Type B pancreatic cell (in vitro differentiated cells): ENCODE measurements at regions not wholly inside any gene's neighbourhood (a gene's known extent, or its start where the extent isn't known, plus 50 kb on each side); places are given as distances from the start of the nearest gene placed in this dataset.
"Not testable (repeated sequence)": the region's sequence is repeated elsewhere in the genome, so short reads cannot be mapped to it uniquely, and the experiment has no call there.

Experiments used
- DNase-seq: peaks from one replicate; pipeline ENCODE4 v3.0.0; 2021; ENCODE audit warnings: mixed read lengths; ENCODE audit not compliant: unreplicated experiment; ENCODE audit errors: extremely low spot score
- H3K27ac Mint-ChIP-seq: 2 replicates; pipeline ENCODE4 v1.8.0; 2021; ENCODE audit warnings: mild to moderate bottlenecking, mixed read lengths
- H3K27me3 Mint-ChIP-seq: 2 replicates; pipeline ENCODE4 v1.8.0; 2021; ENCODE audit warnings: mixed read lengths
- H3K36me3 Mint-ChIP-seq: 2 replicates; pipeline ENCODE4 v1.8.0; 2021; ENCODE audit warnings: mixed read lengths
- H3K4me1 Mint-ChIP-seq: one replicate; pipeline ENCODE4 v1.8.0; 2021; ENCODE audit warnings: mixed read lengths; ENCODE audit not compliant: unreplicated experiment
- H3K4me3 Mint-ChIP-seq: 2 replicates; pipeline ENCODE4 v1.8.0; 2021; ENCODE audit warnings: mild to moderate bottlenecking, mixed read lengths
- H3K9me3 Mint-ChIP-seq: 2 replicates; pipeline ENCODE4 v1.8.0; 2021; ENCODE audit warnings: mixed read lengths
- TF ChIP-seq, protein P1 (sequence below): fragments of 200-600 bp; sonication (generic); conservative IDR thresholded peaks from 2 replicates; pipeline ENCODE4 v1.5.0; 2021; ENCODE audit warnings: antibody characterized with exemption, mild to moderate bottlenecking

DNA sequence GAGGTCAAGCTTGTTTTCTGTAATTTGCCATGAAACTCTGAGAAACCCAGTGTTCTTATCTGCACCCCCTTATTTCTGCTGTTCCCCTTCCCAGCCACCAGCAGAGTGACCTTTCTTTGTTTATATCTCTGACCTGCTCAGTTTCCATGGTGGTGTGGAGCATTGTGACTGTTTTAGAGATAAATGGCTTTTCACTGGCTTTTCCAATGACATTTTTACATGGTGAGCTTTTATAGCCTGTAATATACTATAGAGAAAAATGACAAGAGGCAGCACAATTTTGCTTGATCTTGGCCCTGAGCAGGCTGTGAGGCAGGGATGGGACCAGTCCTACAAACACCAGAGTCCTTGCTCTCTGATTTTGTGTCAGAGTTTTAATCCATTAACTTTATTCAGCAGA lies 233.9 kb downstream of the FAT3 start:
- no peak overlapping the region for H3K4me3 Mint-ChIP-seq
- H3K36me3 Mint-ChIP-seq, result no peaks in the 10 kb centered on the region
- TF ChIP-seq, protein P1, sequence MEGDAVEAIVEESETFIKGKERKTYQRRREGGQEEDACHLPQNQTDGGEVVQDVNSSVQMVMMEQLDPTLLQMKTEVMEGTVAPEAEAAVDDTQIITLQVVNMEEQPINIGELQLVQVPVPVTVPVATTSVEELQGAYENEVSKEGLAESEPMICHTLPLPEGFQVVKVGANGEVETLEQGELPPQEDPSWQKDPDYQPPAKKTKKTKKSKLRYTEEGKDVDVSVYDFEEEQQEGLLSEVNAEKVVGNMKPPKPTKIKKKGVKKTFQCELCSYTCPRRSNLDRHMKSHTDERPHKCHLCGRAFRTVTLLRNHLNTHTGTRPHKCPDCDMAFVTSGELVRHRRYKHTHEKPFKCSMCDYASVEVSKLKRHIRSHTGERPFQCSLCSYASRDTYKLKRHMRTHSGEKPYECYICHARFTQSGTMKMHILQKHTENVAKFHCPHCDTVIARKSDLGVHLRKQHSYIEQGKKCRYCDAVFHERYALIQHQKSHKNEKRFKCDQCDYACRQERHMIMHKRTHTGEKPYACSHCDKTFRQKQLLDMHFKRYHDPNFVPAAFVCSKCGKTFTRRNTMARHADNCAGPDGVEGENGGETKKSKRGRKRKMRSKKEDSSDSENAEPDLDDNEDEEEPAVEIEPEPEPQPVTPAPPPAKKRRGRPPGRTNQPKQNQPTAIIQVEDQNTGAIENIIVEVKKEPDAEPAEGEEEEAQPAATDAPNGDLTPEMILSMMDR, result no peak
- no peaks in the 10 kb centered on the region for H3K9me3 Mint-ChIP-seq
- H3K27me3 Mint-ChIP-seq, result no peaks in the 10 kb centered on the region
- no peak overlapping the region for H3K27ac Mint-ChIP-seq
- peaks cover 15% of the 10 kb centered on the region for H3K4me1 Mint-ChIP-seq
- no peak for DNase-seq

DNA sequence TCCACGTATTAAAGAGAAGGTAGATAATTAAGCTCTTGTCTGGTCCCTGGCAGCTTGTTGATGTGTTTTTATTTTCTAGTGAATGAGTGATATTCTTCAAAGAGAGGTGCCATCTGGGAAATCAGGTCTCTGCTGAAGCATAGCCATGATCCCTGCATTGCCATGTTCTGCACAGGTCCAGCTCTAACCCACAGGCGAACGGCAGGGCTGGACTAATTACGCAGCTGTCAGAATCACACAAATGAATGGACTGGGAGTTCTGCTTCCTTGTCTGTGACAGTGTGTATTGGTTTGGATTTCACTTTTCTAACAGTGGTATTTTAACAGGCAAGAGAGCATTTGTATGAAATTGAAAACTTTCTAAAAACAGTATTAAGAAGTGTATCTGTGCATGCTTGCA lies 235.6 kb downstream of the FAT3 start:
- Mint-ChIP-seq H3K36me3 (no peaks in the 10 kb centered on the region), H3K4me1 (peaks cover 23% of the 10 kb centered on the region), H3K27me3 (no peaks in the 10 kb centered on the region), H3K4me3 (no peak overlapping the region), H3K27ac (no peak overlapping the region), H3K9me3 (no peaks in the 10 kb centered on the region)
- TF ChIP-seq, protein P1, result no peak
- DNase-seq, result no peak

DNA sequence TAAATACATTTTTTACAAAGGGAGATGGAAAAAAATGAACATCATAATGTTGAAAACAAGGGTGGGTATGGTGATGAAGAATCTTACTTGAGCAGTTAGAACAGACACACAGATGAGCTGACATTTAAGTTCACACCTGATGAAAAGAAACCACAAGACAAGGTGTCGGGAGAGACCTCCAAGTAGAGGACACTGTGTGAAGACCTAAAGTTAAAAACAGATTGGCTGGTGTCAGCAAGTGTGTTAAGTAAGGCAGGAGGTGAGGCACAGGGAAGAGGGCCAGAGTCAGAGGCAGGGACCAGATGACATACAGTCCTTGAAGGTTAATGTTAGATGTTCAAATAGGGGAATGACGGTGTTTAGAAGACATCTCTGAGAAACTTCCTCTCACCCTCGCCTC lies 236.8 kb downstream of the FAT3 start:
- Mint-ChIP-seq H3K4me3 (no peak overlapping the region), H3K9me3 (no peaks in the 10 kb centered on the region), H3K27ac (no peak overlapping the region), H3K36me3 (no peaks in the 10 kb centered on the region), H3K27me3 (no peaks in the 10 kb centered on the region), H3K4me1 (peaks cover 23% of the 10 kb centered on the region)
- no peak for DNase-seq
- TF ChIP-seq, protein P1, result no peak

DNA sequence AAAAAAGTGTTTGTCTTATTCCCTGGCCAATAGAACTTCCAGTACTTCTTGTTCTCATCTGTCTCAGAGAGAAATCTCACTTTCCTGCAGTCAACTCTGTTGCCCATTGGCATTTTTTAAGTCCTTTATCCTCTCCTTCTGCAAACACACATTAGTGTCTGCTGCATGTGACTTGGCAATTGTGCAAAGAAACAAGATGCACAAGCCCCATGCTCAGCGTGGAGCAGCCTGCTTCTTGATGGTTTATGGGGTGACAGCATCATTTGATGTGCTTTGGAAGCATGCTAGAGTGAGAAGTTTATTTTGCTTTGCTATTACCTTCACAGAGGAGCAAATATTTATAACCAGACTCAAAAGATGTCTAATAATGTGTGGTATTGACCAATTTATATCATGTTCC lies 238.2 kb downstream of the FAT3 start:
- no peaks in the 10 kb centered on the region for H3K9me3 Mint-ChIP-seq
- H3K36me3 Mint-ChIP-seq, result no peaks in the 10 kb centered on the region
- no peaks in the 10 kb centered on the region for H3K27me3 Mint-ChIP-seq
- peaks cover 23% of the 10 kb centered on the region for H3K4me1 Mint-ChIP-seq
- no peak for DNase-seq
- TF ChIP-seq, protein P1, result no peak
- H3K27ac Mint-ChIP-seq, result no peak overlapping the region
- no peak overlapping the region for H3K4me3 Mint-ChIP-seq

DNA sequence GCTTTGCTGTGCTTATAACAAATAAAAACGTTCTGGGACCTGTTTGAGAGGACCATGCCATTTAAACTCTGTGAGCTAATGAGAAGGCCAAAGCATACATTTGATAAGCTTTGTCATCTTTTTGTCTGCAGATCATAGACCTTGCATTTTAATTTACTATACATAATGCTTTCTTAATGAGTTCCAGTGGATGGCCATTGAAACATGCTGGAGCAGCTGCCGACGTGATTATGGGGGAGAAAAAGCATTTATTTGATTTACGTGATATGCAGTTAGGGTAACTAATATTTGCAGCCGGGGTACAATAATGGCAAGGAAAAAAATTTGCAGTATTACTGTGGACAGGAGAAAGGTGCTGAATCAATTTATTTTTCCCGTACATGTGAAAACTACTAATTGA lies 240.2 kb downstream of the FAT3 start:
- no peak overlapping the region for H3K27ac Mint-ChIP-seq
- peaks cover 17% of the 10 kb centered on the region for H3K4me1 Mint-ChIP-seq
- DNase-seq, result no peak
- H3K27me3 Mint-ChIP-seq, result no peaks in the 10 kb centered on the region
- peaks cover 4% of the 10 kb centered on the region for H3K36me3 Mint-ChIP-seq
- no peak overlapping the region for H3K4me3 Mint-ChIP-seq
- H3K9me3 Mint-ChIP-seq, result no peaks in the 10 kb centered on the region
- TF ChIP-seq, protein P1, result no peak

DNA sequence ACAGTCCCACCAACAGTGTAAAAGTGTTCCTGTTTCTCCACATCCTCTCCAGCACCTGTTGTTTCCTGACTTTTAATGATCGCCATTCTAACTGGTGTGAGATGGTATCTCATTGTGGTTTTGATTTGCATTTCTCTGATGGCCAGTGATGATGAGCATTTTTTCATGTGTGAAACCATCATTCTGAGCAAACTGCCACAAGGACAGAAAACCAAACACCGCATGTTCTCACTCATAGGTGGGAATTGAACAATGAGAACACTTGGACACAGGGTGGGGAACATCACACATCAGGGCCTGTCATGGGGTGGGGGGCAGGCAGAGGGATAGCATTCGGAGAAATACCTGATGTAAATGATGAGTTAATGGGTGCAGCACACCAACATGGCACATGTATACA lies 240.8 kb downstream of the FAT3 start:
- not testable (repeated sequence) for H3K27me3 Mint-ChIP-seq, H3K4me3 Mint-ChIP-seq, H3K27ac Mint-ChIP-seq, H3K36me3 Mint-ChIP-seq, H3K9me3 Mint-ChIP-seq, DNase-seq
- peaks cover 11% of the 10 kb centered on the region for H3K4me1 Mint-ChIP-seq
